PC-3 (cell line): ENCODE measurements at regions not wholly inside any gene's neighbourhood (a gene's known extent, or its start where the extent isn't known, plus 50 kb on each side); places are given as distances from the start of the nearest gene placed in this dataset.

Experiments
- ATAC-seq: fragments of 200-7000 bp; cut with Tn5 transposase; 2 replicates; pipeline ENCODE4 v1.9.1; 2020; ENCODE audit warnings: mild to moderate bottlenecking, moderate library complexity
- BruUV-seq: library from RNA; stranded (reverse); fragments of 400-500 nt; replicated peaks from 2 replicates; lab custom pipeline; 2021; lab: Mats Ljungman, UMichigan
- CTCF ChIA-PET: fragments of 300-600 bp; sonication (Branson Sonifier 250); formaldehyde crosslinking; loops from one replicate; lab custom pipeline; 2022; ENCODE audit warnings: antibody characterized with exemption; lab: Charles Lee
- POLR2A ChIA-PET: fragments of 300-600 bp; sonication (Branson Sonifier 250); formaldehyde crosslinking; loops from one replicate; lab custom pipeline; 2022; ENCODE audit warnings: antibody characterized with exemption; ENCODE audit not compliant: unreplicated experiment; lab: Charles Lee
- DNase-seq: peaks from one replicate; pipeline ENCODE4 v3.0.0-alpha.2; 2015
- H2AFZ ChIP-seq: fragments of 300-600 bp; sonication (generic); 2 replicates; pipeline ENCODE4 v1.6.0; 2016; ENCODE audit warnings: antibody characterized with exemption, low read length
- H3F3A ChIP-seq: fragments of 300-600 bp; sonication (generic); one replicate; pipeline ENCODE4 v1.6.0; 2017; ENCODE audit warnings: antibody characterized with exemption, low read length, control low read depth, mild to moderate bottlenecking; ENCODE audit not compliant: unreplicated experiment
- H3K27ac ChIP-seq: fragments of 300-600 bp; sonication (generic); 2 replicates; pipeline ENCODE4 v1.5.1; 2016; ENCODE audit warnings: mild to moderate bottlenecking, low read length
- H3K27me3 ChIP-seq: fragments of 300-600 bp; sonication (generic); 2 replicates; pipeline ENCODE4 v1.6.1; 2016; ENCODE audit warnings: low read length, mixed read lengths
- H3K36me3 ChIP-seq: fragments of 300-600 bp; sonication (generic); 2 replicates; pipeline ENCODE4 v1.6.1; 2016; ENCODE audit warnings: low read depth, mixed run types, low read length, mixed read lengths
- H3K4me1 ChIP-seq: fragments of 300-600 bp; sonication (generic); 2 replicates; pipeline ENCODE4 v1.5.1; 2016; ENCODE audit warnings: low read length; ENCODE audit not compliant: insufficient read depth
- H3K4me2 ChIP-seq: fragments of 300-600 bp; sonication (generic); 2 replicates; pipeline ENCODE4 v1.6.0; 2016; ENCODE audit warnings: low read length
- H3K4me3 ChIP-seq: fragments of 300-600 bp; sonication (generic); 2 replicates; pipeline ENCODE4 v1.5.1; 2016; ENCODE audit warnings: mild to moderate bottlenecking, low read length, mixed read lengths
- H3K79me2 ChIP-seq: fragments of 300-600 bp; sonication (generic); 2 replicates; pipeline ENCODE4 v1.6.1; 2017; ENCODE audit warnings: low read length, mixed read lengths
- H3K9ac ChIP-seq: fragments of 300-600 bp; sonication (generic); 2 replicates; pipeline ENCODE4 v1.6.0; 2016; ENCODE audit warnings: mild to moderate bottlenecking, low read length
- H3K9me2 ChIP-seq: fragments of 300-600 bp; sonication (generic); replicated peaks from 2 replicates; pipeline ENCODE4 v1.6.1; 2016; ENCODE audit warnings: mixed run types, low read length, mixed read lengths
- H3K9me3 ChIP-seq: fragments of 300-600 bp; sonication (generic); 2 replicates; pipeline ENCODE4 v1.6.1; 2016; ENCODE audit warnings: low read length, mixed read lengths
- H4K20me1 ChIP-seq: fragments of 300-600 bp; sonication (generic); 2 replicates; pipeline ENCODE4 v1.6.1; 2016; ENCODE audit warnings: low read length, mixed read lengths
- EZH2 ChIP-seq: fragments of 300-600 bp; sonication (generic); IDR thresholded peaks from one replicate; pipeline ENCODE4 v1.6.1; 2017; ENCODE audit warnings: antibody characterized with exemption, mild to moderate bottlenecking, low read length; ENCODE audit not compliant: unreplicated experiment
- EZH2phosphoT487 ChIP-seq: fragments of 300-600 bp; sonication (generic); IDR thresholded peaks from 2 replicates; pipeline ENCODE4 v1.6.1; 2018; ENCODE audit warnings: mild to moderate bottlenecking, antibody characterized with exemption, low read length, borderline replicate concordance
- intact Hi-C: fragments of 100-400 bp; cut with micrococcal nuclease; formaldehyde crosslinking; loops from 2 replicates; pipeline ENCODE4 v1.9.0; 2023
- TF ChIP-seq, protein P1 (sequence below): fragments of 300-600 bp; sonication (generic); conservative IDR thresholded peaks from 2 replicates; pipeline ENCODE4 v1.5.1; 2017; ENCODE audit warnings: antibody characterized with exemption, low read depth, mild to moderate bottlenecking, low read length

GRCh38 chr19:28519952-28520861, 692.7 kb downstream of the UQCRFS1 start:
- no peak for ATAC-seq
- no peak overlapping the region for H3K4me2 ChIP-seq
- no peaks in the 10 kb centered on the region for H3F3A ChIP-seq
- POLR2A ChIA-PET = no interaction called here
- H4K20me1 ChIP-seq = no peaks in the 10 kb centered on the region
- H3K4me1 ChIP-seq = no peaks in the 10 kb centered on the region
- intact Hi-C loops = no loop called here
- no TSS peak for BruUV-seq
- H3K79me2 ChIP-seq = no peaks in the 10 kb centered on the region
- H2AFZ ChIP-seq = no peak overlapping the region
- no peaks in the 10 kb centered on the region for H3K27me3 ChIP-seq
- no peak overlapping the region for H3K9ac ChIP-seq
- H3K9me3 ChIP-seq = no peaks in the 10 kb centered on the region
- no peaks in the 10 kb centered on the region for H3K9me2 ChIP-seq
- CTCF ChIA-PET = no interaction called here
- H3K36me3 ChIP-seq = no peaks in the 10 kb centered on the region
- no peak for TF ChIP-seq EZH2phosphoT487
- no peak for TF ChIP-seq EZH2
- TF ChIP-seq, protein P1, sequence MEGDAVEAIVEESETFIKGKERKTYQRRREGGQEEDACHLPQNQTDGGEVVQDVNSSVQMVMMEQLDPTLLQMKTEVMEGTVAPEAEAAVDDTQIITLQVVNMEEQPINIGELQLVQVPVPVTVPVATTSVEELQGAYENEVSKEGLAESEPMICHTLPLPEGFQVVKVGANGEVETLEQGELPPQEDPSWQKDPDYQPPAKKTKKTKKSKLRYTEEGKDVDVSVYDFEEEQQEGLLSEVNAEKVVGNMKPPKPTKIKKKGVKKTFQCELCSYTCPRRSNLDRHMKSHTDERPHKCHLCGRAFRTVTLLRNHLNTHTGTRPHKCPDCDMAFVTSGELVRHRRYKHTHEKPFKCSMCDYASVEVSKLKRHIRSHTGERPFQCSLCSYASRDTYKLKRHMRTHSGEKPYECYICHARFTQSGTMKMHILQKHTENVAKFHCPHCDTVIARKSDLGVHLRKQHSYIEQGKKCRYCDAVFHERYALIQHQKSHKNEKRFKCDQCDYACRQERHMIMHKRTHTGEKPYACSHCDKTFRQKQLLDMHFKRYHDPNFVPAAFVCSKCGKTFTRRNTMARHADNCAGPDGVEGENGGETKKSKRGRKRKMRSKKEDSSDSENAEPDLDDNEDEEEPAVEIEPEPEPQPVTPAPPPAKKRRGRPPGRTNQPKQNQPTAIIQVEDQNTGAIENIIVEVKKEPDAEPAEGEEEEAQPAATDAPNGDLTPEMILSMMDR = no peak
- no peak overlapping the region for H3K4me3 ChIP-seq
- H3K27ac ChIP-seq = no peak overlapping the region
- DNase-seq = peak; percentile 1

GRCh38 chr19:28519218-28519779, 693.7 kb downstream of the UQCRFS1 start:
- Histone ChIP-seq H3K9me2 (no peaks in the 10 kb centered on the region), H2AFZ (no peak overlapping the region), H4K20me1 (no peaks in the 10 kb centered on the region), H3K79me2 (no peaks in the 10 kb centered on the region), H3K36me3 (no peaks in the 10 kb centered on the region), H3F3A (no peaks in the 10 kb centered on the region), H3K27me3 (no peaks in the 10 kb centered on the region), H3K27ac (no peak overlapping the region), H3K9me3 (no peaks in the 10 kb centered on the region), H3K4me1 (no peaks in the 10 kb centered on the region), H3K9ac (no peak overlapping the region), H3K4me2 (no peak overlapping the region), H3K4me3 (no peak overlapping the region)
- ChIA-PET POLR2A (no interaction called here), CTCF (no interaction called here)
- ATAC-seq (no peak), DNase-seq (no peak)
- intact Hi-C loops = no loop called here
- TF ChIP-seq EZH2 (no peak), EZH2phosphoT487 (no peak)
- TF ChIP-seq, protein P1 = no peak
- BruUV-seq = no TSS peak

DNA sequence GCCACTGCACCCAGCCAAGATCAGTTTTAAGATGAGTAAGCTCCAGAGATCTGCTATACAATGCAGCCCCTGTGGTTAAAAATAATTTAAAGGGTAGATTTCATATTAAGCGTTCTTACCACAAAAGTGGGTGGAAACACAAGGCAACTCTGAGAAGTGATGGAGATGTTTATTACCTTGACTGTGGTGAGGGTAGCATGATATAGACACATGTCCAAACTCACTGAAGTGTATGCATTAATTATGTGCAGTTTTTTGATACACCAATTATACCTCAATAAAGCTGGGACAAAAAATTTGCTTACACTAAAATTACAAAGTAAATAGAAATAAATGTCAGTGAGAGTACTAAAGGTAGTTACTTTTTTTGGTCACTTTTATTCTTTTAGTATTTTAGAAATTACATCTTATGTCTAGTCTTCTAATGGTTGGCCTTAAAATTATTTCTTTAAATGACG, 696.5 kb downstream of the UQCRFS1 start:
- ATAC-seq = no peak
- Histone ChIP-seq H2AFZ (no peak overlapping the region), H3K9me2 (no peaks in the 10 kb centered on the region), H3K9me3 (no peaks in the 10 kb centered on the region), H3K27me3 (no peaks in the 10 kb centered on the region), H4K20me1 (no peaks in the 10 kb centered on the region), H3F3A (no peaks in the 10 kb centered on the region), H3K36me3 (no peaks in the 10 kb centered on the region), H3K9ac (no peak overlapping the region), H3K27ac (no peak overlapping the region), H3K4me1 (no peaks in the 10 kb centered on the region), H3K79me2 (no peaks in the 10 kb centered on the region), H3K4me2 (no peak overlapping the region), H3K4me3 (no peak overlapping the region)
- CTCF ChIA-PET = no interaction called here
- no peak for TF ChIP-seq EZH2phosphoT487
- no peak for TF ChIP-seq EZH2
- TF ChIP-seq, protein P1 = no peak
- POLR2A ChIA-PET = no interaction called here
- BruUV-seq = no TSS peak
- no peak for DNase-seq
- intact Hi-C loops = no loop called here
